ENCODE measurements at regions not wholly inside any gene's neighbourhood (a gene's known extent, or its start where the extent isn't known, plus 50 kb on each side); places are given as distances from the start of the nearest gene placed in this dataset.

DNA sequence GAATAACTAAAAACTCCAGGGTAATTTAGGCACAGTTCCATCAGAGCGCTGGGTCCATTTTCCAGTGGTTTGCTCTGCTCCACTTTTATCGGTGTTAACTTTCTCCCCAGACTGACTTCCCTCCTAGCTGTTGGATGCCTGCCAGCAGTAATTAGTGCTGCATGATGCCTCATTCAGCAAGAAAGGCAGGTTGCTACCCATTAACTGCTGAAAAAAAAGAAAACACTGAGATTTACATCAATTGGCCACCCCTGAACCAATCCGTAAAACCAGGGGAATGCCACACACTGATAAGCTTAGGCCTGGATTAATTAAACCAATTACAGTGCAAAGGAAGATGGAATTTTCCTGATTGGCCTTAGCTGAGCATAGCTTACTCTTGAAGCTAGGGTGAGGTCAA, 182.4 kb upstream of the CXXC4 start:
- FAIRE-seq = no peak

DNA sequence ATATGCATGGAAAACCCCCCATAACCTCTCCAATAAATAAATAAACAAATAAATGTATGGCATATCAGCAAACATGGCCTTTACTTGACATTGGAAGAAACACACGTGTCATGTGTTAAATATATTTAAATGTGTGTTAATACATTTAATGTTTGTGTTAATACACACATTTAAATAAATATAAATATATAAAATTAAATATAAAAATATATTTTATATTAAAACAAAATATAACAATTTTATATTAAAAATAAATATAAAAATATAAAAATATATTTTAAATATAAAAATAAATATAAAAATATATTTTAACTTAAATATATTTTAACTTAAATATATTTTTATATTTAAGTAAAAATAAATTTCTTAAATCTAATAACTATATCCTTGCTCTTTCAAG, 187.6 kb upstream of the CXXC4 start:
- FAIRE-seq = peak; percentile 99

DNA sequence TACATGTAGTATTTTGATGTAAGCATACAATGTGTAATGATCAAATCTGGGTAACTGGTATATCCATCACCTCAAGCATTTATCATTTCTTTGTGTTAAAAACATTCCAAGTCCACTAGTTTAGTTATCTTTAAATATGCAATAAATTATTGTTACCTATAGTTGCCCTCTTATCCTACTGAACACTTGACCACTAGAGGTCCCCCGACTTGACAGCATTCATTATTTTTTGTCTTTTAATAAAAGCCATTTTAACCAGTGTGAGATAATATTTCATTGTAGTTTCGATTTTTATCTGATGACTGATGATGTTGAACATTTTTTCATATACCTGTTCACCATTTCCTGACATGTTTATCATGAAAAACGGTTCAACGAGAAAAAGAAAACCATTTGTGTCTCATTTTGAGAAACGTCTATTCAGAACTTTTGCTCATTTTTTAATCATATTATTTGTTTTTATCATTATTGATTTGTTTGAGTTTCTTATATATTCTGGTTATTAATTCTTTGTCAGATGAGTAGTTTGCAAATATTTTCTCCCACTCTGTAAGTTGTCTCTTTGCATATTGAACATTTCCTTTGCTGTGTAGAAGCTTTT, 199.0 kb upstream of the CXXC4 start:
- peak; percentile 63 for FAIRE-seq

DNA sequence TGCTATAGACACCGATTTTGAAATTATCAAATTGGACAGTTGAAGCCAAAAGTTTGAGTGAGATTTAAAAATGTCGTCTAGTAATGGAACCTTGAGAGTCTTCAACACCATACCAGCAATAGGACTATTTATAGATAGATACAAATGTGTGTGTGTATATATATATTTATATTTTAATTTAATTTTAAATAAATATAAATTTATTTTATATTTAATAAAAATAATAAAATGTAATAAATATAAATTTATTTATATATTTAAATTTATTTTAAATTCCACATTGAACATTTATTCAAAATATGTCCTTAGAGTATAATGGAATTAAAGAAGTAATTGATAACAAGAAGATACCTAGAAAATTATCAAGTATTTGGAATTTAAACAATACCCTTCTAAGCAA, 221.9 kb upstream of the CXXC4 start:
- FAIRE-seq = peak; percentile 93

DNA sequence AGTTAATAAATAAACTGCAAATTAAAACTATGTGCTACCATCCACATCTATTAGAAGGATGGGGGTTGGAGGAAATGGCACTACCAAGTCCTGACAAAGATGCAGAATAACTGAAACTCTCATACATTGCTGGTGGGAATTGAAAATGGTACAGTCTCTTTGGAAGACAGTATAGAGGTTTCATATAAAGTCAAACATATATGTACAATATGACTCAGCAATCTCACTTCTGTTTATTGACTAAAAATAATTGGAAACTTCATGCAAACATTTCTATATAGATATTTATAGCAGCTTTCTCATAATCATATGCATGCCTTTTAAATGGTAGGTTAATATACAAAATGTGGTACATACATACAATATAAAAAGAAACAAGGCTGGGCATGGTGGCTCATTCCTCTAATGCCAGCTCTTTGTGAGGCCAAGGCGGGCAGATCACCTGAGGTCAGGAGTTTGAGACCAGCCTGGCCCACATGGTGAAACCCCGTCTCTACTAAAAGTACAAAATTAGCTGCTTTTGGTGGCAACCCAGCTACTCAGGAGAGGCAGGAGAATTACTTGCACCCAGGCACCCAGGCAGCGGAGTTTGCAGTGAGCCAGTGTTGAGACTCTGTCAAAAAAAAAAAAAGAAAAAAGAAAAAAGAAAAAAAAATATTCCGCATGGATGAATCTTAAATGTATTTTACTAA, 225.0 kb upstream of the CXXC4 start:
- no peak for FAIRE-seq

DNA sequence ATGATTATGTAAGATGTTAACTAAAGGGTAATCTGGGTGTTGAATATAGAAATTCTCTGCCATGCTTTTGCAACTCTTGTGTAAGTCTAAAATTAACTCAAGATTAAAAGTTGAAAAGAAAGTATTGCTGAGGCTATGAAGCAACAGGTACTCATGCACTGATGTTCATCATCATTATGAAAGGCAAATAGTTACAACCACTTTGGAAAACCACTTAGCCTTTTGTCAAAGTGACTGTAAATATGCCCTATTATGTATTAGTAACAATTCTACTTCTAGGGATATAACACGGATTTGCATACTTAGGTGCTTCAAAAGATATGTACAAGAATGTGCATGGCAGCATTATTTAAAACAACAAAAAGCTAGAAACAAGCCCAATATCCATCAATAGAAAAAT, 227.8 kb upstream of the CXXC4 start:
- FAIRE-seq = no peak

DNA sequence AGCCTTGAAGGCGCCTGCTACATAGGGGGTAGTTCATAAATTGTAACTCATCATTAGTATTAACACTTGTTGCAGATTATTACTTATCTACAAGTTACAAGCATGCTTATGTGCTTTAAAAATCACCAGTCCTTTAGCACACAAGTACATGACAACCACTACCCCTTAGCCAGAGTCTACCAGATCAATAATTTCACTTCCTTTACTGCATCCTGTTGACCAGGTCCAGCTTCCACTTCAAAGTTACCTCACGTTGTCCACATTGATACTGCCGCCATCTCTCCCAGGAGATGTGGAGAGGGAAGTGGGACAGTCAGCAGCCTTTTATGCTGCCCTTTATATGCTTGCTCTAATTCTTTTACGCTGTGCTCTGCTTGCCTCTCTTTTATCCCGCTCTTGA, 231.3 kb upstream of the CXXC4 start:
- no peak for FAIRE-seq

DNA sequence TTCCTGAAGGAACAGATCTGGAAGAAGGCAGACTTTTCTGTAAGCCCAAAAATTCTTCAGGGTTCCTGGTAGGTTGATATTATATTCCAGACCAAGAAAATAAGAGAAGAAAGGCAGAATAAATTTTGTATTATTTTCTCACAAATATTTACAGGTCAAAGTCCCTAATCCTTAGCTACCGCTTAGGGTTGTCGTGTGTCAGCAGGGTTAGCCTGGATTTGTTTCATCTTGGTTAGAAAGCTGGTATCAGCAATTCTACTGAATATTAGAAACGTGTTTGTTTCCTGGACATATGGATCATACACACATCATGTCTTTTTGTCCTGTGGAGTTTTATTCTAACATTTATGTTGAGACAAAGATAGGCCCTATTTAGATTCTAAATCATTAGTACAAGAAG, 232.9 kb upstream of the CXXC4 start:
- no peak for FAIRE-seq

DNA sequence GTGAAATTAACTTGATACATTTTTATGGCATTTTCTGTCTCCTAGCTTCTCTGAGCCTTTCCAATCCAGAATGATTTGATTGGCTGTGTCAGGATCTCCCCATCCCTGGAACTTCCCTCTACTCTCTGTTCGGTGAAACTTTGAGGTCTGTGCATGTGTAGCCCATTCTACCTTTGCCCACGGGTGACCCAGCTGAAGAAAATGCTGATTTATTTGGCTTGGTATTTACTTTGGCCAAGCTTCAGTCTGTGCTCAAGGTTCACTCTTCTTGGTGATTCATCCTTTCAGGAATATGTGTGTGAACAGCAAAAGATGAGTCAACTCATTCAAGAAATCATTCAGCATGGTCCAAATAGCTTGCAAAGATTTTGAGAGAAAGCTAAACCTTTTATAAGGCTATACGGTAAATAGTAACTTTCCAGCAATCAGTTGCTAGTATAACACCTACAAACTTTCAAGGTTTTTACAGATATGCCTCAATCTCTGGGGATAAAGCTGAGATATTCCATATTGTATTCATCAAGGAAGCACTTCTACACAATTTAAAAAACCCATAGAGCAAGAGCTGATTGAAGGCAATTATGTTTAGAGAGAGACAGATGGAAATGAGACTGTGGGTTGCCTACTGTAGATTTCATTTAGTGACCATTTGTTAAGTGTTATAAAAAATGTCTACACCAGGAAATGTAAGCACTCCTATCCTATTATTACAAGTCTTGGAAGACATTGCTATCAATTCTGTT, 233.9 kb upstream of the CXXC4 start:
- FAIRE-seq = no peak

DNA sequence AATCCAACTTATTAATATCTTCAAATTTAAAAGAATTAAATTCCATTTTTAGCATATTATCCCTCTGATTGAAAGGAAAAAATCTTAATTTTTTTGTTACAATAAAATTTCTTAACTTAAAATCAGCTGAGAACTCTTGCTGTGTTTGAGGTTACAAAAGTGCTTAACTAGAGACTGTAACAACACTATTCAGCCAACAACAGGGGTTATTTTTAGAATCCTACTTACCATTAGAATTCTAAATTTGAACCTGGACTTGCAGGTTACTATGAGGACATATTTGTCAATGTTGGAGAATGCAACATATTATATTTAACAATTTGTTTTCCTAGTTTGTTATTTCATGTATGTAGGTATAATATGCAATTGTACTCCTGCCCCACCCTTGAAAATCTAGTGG, 238.1 kb upstream of the CXXC4 start:
- FAIRE-seq = no peak

DNA sequence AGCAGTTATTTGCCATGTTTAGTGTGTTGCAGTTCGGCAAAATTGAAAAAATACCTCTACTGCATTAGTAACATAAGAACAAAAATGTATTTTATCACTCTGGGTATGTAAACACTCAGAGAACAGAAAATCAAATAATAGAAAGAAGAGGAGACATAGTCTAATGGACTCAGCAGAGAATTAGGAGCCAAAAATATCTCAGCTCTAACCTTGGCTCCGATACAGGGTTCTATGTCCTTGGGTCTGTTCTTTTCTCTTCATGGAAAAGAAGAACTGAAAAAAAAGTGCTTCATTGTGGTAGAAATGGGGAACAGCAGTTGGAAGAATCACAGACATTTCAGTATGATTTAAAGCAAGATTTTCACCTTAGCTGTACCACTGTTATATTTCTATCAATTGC, 240.5 kb upstream of the CXXC4 start:
- FAIRE-seq = no peak

DNA sequence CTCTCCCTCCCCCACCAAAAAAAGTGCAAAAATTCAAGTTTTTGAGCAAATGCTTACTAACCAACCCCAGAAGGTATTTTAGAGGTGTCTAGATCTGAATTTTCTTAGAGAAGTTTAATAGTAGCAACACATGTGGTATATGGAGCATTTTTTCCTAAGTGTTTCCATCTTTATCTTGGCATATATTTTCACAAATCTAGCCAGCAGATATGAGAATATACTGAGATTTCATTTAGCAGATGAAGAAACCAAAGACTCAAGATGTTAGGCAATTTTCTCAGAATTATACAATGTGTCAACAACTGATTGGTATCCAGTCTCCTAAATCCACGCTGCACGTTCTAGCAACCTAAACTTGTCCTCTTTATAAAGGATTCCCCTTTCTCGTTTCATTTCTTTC, 245.5 kb upstream of the CXXC4 start:
- FAIRE-seq = no peak

DNA sequence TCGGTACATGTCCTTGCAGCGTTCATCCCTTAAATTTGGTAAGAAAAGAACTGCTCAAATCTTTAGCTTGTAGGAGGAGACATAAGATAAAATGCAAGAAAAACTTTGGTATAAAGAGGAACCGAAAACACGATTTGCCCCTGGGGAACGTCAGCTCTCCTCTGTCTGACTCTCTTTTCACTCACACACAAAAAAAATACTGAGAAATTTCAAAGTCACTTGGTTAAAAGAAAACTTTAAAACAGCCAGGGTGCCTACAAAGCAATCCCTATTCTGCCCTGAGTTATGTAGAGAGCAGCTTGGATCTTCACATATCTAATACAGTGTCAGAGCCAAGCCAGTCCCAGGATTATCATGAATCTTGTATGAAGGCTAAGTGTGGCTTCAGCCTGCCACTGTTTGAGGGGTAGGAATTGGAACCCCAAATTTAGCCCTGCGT, 248.5 kb upstream of the CXXC4 start:
- FAIRE-seq = no peak

DNA sequence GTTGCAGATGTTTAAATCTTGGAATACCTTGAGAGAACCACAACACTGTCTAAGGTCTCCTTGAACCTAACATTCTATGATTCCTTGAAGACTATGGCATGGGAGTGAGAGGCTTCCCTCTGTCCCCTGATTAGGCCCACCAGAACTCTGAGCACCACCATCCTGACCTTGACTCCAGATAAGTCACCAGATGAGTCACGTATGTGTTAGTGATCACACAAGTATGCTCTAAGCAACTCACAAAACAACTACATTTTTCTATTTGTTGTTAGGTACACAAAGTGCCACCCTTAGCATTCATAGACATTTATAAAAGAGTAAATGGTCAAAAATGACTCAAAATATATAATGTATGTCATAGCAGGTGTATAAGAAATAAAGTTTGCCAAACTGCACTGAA, 252.9 kb upstream of the CXXC4 start:
- FAIRE-seq = no peak

DNA sequence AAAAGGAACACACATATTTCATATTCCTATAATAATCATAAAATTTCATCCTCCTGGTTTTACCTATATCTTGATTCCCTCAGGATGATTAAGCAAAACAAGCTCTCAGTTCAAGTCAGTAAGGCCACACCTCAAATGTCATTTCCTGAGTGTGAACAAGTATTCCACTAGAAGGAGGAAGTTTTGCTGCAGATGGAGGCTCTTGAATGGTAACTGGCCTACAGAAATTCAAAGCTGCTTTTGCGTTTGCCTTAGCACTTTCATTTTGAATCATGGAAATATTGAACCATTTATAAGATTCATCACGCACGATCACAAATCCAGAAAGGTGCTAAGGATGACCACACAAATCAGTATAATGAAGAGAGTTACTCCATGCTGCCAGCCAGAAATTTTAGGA, 254.4 kb upstream of the CXXC4 start:
- no peak for FAIRE-seq

DNA sequence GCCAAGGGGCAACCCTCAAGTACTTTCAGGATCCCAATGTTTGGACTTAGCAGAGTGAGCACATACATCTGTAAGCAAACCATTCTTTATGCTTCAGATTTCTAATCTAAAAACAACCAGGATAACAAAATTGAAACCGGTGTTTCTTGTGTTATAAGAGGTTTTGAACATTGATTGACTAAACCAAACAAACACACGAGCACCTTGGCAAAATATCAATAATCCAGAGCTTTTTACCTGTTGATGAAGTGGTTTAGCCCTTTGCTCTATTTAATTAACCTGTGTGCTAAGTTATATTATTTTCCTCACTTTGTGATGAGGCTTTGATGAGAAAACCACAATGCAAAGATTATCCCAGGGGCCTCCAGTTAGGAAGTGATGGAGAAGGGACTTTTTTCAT, 255.3 kb upstream of the CXXC4 start:
- no peak for FAIRE-seq

DNA sequence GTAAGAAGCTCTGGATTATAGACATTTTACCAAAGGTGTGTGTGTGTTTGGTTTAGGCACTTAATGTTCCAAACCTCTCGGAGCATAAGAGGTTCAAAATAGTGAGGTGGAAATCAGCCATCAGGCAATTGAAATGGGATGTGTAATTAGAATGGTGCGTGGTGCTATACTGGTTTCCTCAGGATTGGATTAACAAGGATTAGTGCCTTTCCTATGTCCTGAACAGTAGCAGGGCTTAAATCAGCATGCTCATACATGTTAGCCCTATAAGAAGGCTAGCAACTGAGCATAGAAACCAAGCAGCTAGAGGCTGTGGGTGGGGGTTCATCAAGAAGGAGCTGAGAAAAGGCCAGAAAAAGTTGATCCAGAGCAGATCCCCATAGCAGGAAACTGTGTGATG, 256.8 kb upstream of the CXXC4 start:
- no peak for FAIRE-seq

DNA sequence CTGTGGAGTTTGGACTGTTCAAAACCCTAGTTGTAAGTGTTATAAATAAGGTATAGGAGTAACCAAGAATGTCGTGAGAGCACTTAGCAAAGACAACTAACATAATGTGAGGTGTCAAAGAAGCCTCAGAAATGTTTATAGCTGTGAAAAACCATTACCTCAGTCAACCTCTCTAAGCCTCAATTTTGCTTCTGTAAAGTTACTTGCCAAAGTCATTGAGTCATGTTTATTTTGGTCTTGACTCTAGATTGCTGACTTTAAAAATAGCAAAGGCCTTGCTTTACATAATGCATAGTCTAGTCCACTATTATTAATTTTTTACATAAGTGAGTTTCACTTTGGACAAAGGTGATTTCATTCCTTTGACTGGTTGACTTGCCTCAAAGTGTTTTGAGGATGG, 257.6 kb upstream of the CXXC4 start:
- FAIRE-seq = no peak

DNA sequence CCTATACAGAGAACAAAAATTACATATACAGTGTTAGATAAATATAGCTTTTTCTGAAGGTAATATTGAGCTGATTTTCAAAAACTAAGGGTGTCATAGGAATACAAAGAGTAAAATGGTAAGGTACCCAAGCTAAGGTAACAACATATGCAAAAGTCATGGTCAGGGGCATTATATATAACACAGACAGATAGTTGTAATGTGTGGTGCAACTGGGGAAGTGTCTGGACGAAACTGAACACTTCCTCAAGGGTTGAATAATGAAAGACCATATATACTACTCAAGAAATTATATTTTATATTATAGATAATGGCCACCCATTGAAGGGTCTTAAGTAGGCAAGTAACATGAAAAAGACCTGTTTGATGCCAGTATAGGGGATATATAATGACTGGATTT, 262.1 kb upstream of the CXXC4 start:
- no peak for FAIRE-seq

DNA sequence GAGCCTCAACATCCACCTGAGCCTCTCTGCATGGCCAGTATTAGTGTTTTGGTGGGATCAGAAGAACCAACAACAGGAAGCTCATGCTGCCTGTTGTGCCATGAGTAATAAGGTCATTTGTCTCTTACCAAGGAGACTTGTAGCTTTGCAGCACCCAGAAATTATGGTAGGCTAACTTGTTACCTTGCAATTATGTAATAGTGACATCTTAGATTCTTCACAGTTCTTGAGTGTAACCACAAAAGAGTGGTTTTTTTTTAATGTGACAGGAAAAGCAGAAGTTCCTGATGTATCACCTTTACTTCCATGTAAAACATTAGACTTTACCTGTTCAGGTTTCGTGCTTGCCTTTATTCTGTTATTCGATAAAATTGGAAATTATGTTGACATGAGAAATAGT, 263.9 kb upstream of the CXXC4 start:
- no peak for FAIRE-seq

DNA sequence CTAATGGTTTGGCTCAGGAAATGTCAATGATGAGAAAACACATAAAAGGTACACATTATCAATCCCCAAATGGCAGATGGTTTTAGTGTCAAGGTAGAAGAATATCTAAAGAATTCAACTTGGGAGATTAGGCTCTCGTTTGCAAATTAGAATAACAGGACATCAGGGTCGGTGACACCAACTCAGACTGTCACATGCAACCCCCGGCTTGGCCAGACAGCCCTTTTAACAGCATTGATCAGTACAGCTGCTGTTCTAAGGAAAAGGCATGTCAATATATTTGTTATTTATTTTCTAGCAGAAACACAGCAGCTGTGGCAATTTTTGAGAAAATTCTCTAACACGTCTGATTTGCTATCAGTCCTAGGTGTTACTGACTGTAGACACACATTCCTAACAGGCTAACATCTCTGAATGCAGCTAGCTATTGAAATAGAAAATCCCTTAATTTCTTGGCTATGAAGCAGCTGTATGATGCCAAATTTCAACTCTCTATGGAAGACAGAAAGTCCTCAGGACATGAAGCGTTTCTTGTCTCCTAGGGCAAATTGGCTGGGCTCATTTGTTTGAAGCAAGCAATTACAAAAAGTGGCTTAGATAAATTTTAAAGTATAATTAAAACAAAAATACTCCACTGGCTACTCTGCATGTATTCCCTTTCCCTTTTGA, 269.0 kb upstream of the CXXC4 start:
- FAIRE-seq = no peak

DNA sequence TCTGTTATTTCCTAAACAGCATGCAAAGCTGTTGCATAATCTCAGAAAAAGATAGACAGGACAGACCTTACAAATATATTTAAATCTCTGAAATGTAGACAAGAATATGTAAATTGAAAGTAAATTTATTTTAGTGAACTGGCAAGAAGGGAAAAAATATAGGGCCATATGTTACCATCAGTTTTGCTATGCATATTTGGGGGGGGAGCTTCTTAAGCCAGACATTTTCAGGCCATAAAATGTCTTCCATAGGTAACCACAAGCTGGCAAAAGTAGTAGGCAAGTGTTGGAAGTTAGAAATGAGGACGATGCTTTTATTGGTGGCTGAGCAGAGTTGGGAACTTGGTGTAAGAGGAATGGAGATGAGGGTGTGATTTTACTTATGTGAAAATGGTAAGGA, 272.0 kb upstream of the CXXC4 start:
- FAIRE-seq = no peak

DNA sequence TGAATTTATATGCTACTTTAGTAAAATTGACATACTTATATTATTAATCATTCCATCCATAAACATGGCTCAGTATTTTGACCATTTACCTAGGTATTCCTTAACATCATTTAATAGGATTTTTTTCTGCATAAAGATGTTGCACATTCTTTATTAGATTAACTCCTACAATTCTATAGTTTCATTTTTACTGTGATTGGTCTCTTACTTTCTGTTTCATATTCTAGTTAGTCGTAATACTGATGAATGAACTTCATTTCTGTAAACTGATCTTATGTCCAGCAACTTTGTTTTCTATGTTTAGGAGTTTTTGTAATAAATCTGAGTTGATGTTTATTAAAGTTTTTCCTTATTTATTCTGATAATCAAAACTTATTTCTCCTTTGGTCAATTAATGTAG, 278.2 kb upstream of the CXXC4 start:
- peak; percentile 93 for FAIRE-seq

All from A204.1 (cell line).